ENCODE measurements at regions not wholly inside any gene's neighbourhood (a gene's known extent, or its start where the extent isn't known, plus 50 kb on each side); places are given as distances from the start of the nearest gene placed in this dataset.

DNA sequence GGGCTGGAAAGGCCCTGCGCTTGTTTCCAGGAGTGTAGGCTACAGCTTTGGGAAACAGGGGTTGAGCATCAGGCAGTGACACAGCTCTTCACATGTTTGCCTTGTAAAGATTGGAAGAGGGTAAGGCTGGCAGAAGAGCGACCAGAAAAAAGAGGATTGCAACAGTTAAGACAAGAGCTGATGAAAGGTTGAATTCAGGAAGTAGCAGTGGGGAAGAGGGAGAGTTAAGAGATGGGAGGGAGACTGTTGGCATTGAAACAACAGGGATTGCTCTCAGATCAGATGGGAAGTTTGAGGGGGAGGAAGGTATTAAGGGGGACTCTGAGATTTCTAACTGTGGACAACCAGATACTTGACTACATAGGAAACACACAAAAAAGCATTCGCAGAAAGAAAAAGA, 96.9 kb downstream of the CTAGE1 start:
- Histone ChIP-seq H4K20me1 (ENCODE audit: insufficient read depth, low read length) (no peaks in the 10 kb centered on the region), H3K79me2 (ENCODE audit: insufficient read depth, low read length) (no peaks in the 10 kb centered on the region), H3K4me3 (ENCODE audit: insufficient read depth, low read depth, low read length) (no peak overlapping the region), H3K27me3 (ENCODE audit: insufficient read depth, low read length) (no peaks in the 10 kb centered on the region), H3K9ac (ENCODE audit: low read length) (no peak overlapping the region), H3K4me2 (ENCODE audit: low read length) (no peak overlapping the region), H3K36me3 (ENCODE audit: insufficient read depth, low read length) (no peaks in the 10 kb centered on the region), H3K9me3 (ENCODE audit: insufficient read depth, low read depth, low read length) (no peaks in the 10 kb centered on the region), H2AFZ (ENCODE audit: low read depth, low read length) (no peak overlapping the region), H3K27ac (ENCODE audit: low read depth, low read length) (no peak overlapping the region), H3K4me1 (ENCODE audit: insufficient read depth, low read length) (peaks cover 5% of the 10 kb centered on the region)
- Mint-ChIP-seq H3K4me1 (ENCODE audit: low read depth, unreplicated experiment) (peaks cover 6% of the 10 kb centered on the region), H3K9me3 (ENCODE audit: unreplicated experiment) (no peaks in the 10 kb centered on the region), H3K4me3 (ENCODE audit: unreplicated experiment) (no peak overlapping the region), H3K27me3 (ENCODE audit: low read depth, unreplicated experiment) (peaks cover 8% of the 10 kb centered on the region), H3K36me3 (ENCODE audit: low read depth, unreplicated experiment) (peaks cover 2% of the 10 kb centered on the region), H3K27ac (ENCODE audit: unreplicated experiment) (no peak overlapping the region)
- DNase-seq (ENCODE audit: low read depth): no peak
- TF ChIP-seq, protein P1, sequence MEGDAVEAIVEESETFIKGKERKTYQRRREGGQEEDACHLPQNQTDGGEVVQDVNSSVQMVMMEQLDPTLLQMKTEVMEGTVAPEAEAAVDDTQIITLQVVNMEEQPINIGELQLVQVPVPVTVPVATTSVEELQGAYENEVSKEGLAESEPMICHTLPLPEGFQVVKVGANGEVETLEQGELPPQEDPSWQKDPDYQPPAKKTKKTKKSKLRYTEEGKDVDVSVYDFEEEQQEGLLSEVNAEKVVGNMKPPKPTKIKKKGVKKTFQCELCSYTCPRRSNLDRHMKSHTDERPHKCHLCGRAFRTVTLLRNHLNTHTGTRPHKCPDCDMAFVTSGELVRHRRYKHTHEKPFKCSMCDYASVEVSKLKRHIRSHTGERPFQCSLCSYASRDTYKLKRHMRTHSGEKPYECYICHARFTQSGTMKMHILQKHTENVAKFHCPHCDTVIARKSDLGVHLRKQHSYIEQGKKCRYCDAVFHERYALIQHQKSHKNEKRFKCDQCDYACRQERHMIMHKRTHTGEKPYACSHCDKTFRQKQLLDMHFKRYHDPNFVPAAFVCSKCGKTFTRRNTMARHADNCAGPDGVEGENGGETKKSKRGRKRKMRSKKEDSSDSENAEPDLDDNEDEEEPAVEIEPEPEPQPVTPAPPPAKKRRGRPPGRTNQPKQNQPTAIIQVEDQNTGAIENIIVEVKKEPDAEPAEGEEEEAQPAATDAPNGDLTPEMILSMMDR (IDR thresholded peaks at IDR 0.05; ENCODE audit: insufficient read depth, low read depth, low read length): no peak
- no peak for TF ChIP-seq EZH2 (IDR thresholded peaks at IDR 0.05; ENCODE audit: insufficient read depth, low read length)
- no peak for FAIRE-seq

DNA sequence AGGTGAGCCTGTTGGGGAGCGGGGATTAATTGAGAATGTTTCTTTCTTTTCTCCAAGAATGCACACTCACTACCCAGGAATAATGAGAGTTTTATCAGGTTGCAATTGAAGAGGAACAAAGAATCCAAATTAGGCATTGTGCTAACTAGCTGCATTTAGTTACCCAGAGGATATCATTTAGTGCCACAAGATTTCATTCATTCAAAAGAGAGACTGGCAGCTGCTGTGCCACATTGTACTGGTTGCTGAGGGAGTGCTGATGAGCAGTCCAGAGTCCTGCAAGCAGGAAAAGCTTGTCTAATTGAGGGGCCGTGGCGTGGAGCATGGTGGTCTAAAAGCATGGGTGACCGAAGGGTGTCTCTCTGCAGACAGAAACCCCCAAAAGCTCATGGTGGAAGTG, 97.6 kb downstream of the CTAGE1 start:
- Mint-ChIP-seq H3K27ac (ENCODE audit: unreplicated experiment) (no peak overlapping the region), H3K36me3 (ENCODE audit: low read depth, unreplicated experiment) (no peaks in the 10 kb centered on the region), H3K4me3 (ENCODE audit: unreplicated experiment) (no peak overlapping the region), H3K27me3 (ENCODE audit: low read depth, unreplicated experiment) (peaks cover 4% of the 10 kb centered on the region), H3K9me3 (ENCODE audit: unreplicated experiment) (no peaks in the 10 kb centered on the region), H3K4me1 (ENCODE audit: low read depth, unreplicated experiment) (peaks cover 6% of the 10 kb centered on the region)
- Histone ChIP-seq H4K20me1 (ENCODE audit: insufficient read depth, low read length) (no peaks in the 10 kb centered on the region), H3K4me3 (ENCODE audit: insufficient read depth, low read depth, low read length) (no peak overlapping the region), H3K27me3 (ENCODE audit: insufficient read depth, low read length) (no peaks in the 10 kb centered on the region), H3K36me3 (ENCODE audit: insufficient read depth, low read length) (no peaks in the 10 kb centered on the region), H2AFZ (ENCODE audit: low read depth, low read length) (no peak overlapping the region), H3K9ac (ENCODE audit: low read length) (no peak overlapping the region), H3K79me2 (ENCODE audit: insufficient read depth, low read length) (no peaks in the 10 kb centered on the region), H3K4me2 (ENCODE audit: low read length) (no peak overlapping the region), H3K4me1 (ENCODE audit: insufficient read depth, low read length) (peaks cover 5% of the 10 kb centered on the region), H3K27ac (ENCODE audit: low read depth, low read length) (no peak overlapping the region), H3K9me3 (ENCODE audit: insufficient read depth, low read depth, low read length) (no peaks in the 10 kb centered on the region)
- TF ChIP-seq, protein P1 (IDR thresholded peaks at IDR 0.05; ENCODE audit: insufficient read depth, low read depth, low read length): no peak
- TF ChIP-seq EZH2 (IDR thresholded peaks at IDR 0.05; ENCODE audit: insufficient read depth, low read length): no peak
- no peak for DNase-seq (ENCODE audit: low read depth)
- no peak for FAIRE-seq

DNA sequence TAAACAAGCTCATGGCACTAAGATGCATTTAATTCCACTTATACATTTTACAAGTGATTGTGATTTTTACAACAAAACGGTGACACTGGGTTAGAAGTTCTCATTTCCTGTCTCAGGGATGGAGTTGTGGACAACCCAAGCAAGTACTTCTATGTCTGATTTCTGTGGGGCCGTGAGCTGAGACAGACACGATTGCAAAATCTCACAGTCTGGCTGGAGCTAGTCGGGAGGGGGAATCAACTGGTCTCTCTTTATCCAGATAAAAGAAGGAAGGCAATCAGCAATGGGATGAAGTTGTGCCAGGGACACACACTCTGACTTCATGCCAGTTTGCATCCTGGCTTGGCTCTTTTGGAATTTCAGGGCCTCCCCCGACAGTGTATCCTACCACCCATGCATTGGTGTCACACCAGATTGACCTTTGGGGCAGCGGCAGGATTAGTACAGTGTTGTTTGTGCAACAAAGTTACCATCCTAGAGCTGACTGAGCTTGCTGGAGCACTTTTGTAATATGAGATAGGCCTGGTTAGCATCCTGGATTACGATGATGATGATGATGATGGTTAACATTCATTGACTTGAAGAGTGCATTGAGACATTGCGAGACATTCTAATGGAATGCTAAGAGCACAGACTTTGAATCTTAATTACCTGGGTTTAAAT, 98.8 kb downstream of the CTAGE1 start:
- no peaks in the 10 kb centered on the region for H3K9me3 ChIP-seq (ENCODE audit: insufficient read depth, low read depth, low read length)
- DNase-seq (ENCODE audit: low read depth): peak; percentile 32
- H3K79me2 ChIP-seq (ENCODE audit: insufficient read depth, low read length): no peaks in the 10 kb centered on the region
- no peak overlapping the region for H3K4me3 ChIP-seq (ENCODE audit: insufficient read depth, low read depth, low read length)
- no peaks in the 10 kb centered on the region for H3K27me3 Mint-ChIP-seq (ENCODE audit: low read depth, unreplicated experiment)
- no peak overlapping the region for H2AFZ ChIP-seq (ENCODE audit: low read depth, low read length)
- no peak overlapping the region for H3K27ac Mint-ChIP-seq (ENCODE audit: unreplicated experiment)
- no peak overlapping the region for H3K4me3 Mint-ChIP-seq (ENCODE audit: unreplicated experiment)
- H3K9ac ChIP-seq (ENCODE audit: low read length): no peak overlapping the region
- H3K27me3 ChIP-seq (ENCODE audit: insufficient read depth, low read length): no peaks in the 10 kb centered on the region
- no peak overlapping the region for H3K27ac ChIP-seq (ENCODE audit: low read depth, low read length)
- H3K4me1 ChIP-seq (ENCODE audit: insufficient read depth, low read length): peaks cover 13% of the 10 kb centered on the region
- H4K20me1 ChIP-seq (ENCODE audit: insufficient read depth, low read length): no peaks in the 10 kb centered on the region
- no peaks in the 10 kb centered on the region for H3K36me3 ChIP-seq (ENCODE audit: insufficient read depth, low read length)
- TF ChIP-seq, protein P1 (IDR thresholded peaks at IDR 0.05; ENCODE audit: insufficient read depth, low read depth, low read length): no peak
- no peak for TF ChIP-seq EZH2 (IDR thresholded peaks at IDR 0.05; ENCODE audit: insufficient read depth, low read length)
- no peaks in the 10 kb centered on the region for H3K36me3 Mint-ChIP-seq (ENCODE audit: low read depth, unreplicated experiment)
- no peak overlapping the region for H3K4me2 ChIP-seq (ENCODE audit: low read length)
- no peaks in the 10 kb centered on the region for H3K9me3 Mint-ChIP-seq (ENCODE audit: unreplicated experiment)
- FAIRE-seq: no peak
- H3K4me1 Mint-ChIP-seq (ENCODE audit: low read depth, unreplicated experiment): peaks cover 14% of the 10 kb centered on the region

Data from astrocyte (in vitro differentiated cells and primary cell).